K562 (cell line): ENCODE measurements at regions not wholly inside any gene's neighbourhood (a gene's known extent, or its start where the extent isn't known, plus 50 kb on each side); places are given as distances from the start of the nearest gene placed in this dataset.

Experiments
- ATAC-seq: fragments of 200-7000 bp; cut with Tn5 transposase; 3 replicates; pipeline ENCODE4 v1.9.1; 2020; ENCODE audit warnings: moderate library complexity
- BruUV-seq: library from RNA; stranded (reverse); fragments of 400-500 nt; replicated peaks from 2 replicates; lab custom pipeline; 2021; lab: Mats Ljungman, UMichigan
- CTCF ChIA-PET: fragments of 300-600 bp; formaldehyde crosslinking; extraction: SDS; loops from one replicate; lab custom pipeline; 2021; ENCODE audit warnings: low intra/inter-chr PET ratio; lab: Yijun Ruan, JAX
- POLR2A ChIA-PET: fragments of 300-600, 350-650 bp; sonication (Branson Sonifier 250); formaldehyde crosslinking; extraction: SDS; loops from one replicate; lab custom pipeline; 2021; ENCODE audit warnings: antibody characterized with exemption, inconsistent platforms; lab: Yijun Ruan, JAX
- DNase-seq, 4 experiments: peaks; one replicate each; pipeline versions ENCODE4 v3.0.0 to v3.0.0-alpha.2; 2011 to 2018; ENCODE audit warnings: low spot score in 3 of 4, mixed read lengths in 3 of 4; ENCODE audit errors: extremely low read depth in 1 of 4
- FAIRE-seq: peaks from 2 replicates; lab custom pipeline; 2011; peaks lifted over from hg19 to GRCh38; lab: Jason Lieb, UNC
- H2AFZ ChIP-seq: 2 replicates; pipeline ENCODE4 v1.6.0; 2011; ENCODE audit warnings: low read depth, low read length, control low read depth, inconsistent platforms
- H3K27ac ChIP-seq: fragments of 200-600 bp; 3 replicates; pipeline ENCODE4 v1.8.0; 2011; ENCODE audit warnings: low read depth, mild to moderate bottlenecking, control low read depth, inconsistent platforms, low read length, moderate library complexity, mixed read lengths; ENCODE audit errors: extremely low read depth
- H3K27me3 ChIP-seq, 2 experiments: fragments of 300-600 bp in 1 of 2; 2 replicates in 1 of 2; 3 replicates in 1 of 2; pipeline versions ENCODE4 v1.6.0 to v1.8.0; 2011; ENCODE audit warnings: inconsistent platforms in 2 of 2, low read length in 2 of 2, mild to moderate bottlenecking in 1 of 2, mixed read lengths in 1 of 2, moderate library complexity in 1 of 2; ENCODE audit not compliant: control insufficient read depth in 2 of 2, insufficient read depth in 2 of 2
- H3K36me3 ChIP-seq: fragments of 300-600 bp; 3 replicates; pipeline ENCODE4 v1.8.0; 2011; ENCODE audit warnings: mild to moderate bottlenecking, low read length, inconsistent platforms; ENCODE audit not compliant: control insufficient read depth, insufficient read depth
- H3K4me1 ChIP-seq, 2 experiments: fragments of 200-600 bp in 1 of 2; replicated peaks in 1 of 2; 2 replicates in 1 of 2; 3 replicates in 1 of 2; pipeline versions ENCODE4 v1.5.1 to v1.8.0; 2011; ENCODE audit warnings: inconsistent platforms in 2 of 2, low read length in 2 of 2, mild to moderate bottlenecking in 1 of 2, mixed read lengths in 1 of 2, moderate library complexity in 1 of 2; ENCODE audit not compliant: control insufficient read depth in 2 of 2, insufficient read depth in 2 of 2
- H3K4me2 ChIP-seq: 2 replicates; pipeline ENCODE4 v1.6.1; 2011; ENCODE audit warnings: low read length, control low read depth, inconsistent platforms, mixed read lengths; ENCODE audit not compliant: insufficient read depth
- H3K4me3 ChIP-seq: fragments of 200-600 bp; sonication (generic), shearing (Covaris generic); 2 replicates; pipeline ENCODE4 v1.5.1; 2016; ENCODE audit warnings: control low read depth, inconsistent platforms
- H3K79me2 ChIP-seq: fragments of 200-600 bp; 3 replicates; pipeline ENCODE4 v1.8.0; 2011; ENCODE audit warnings: low read length, inconsistent platforms; ENCODE audit not compliant: control insufficient read depth, insufficient read depth
- H3K9ac ChIP-seq, 2 experiments: 2 replicates each; pipeline versions ENCODE4 v1.6.0 to v1.6.1; 2011; ENCODE audit warnings: low read depth in 2 of 2, low read length in 2 of 2, control low read depth in 1 of 2, inconsistent platforms in 1 of 2, mild to moderate bottlenecking in 1 of 2, mixed read lengths in 1 of 2; ENCODE audit not compliant: insufficient read depth in 1 of 2
- H3K9me1 ChIP-seq: one replicate; pipeline ENCODE4 v1.6.0; 2011; ENCODE audit warnings: inconsistent platforms, mild to moderate bottlenecking, low read length, moderate library complexity; ENCODE audit not compliant: control insufficient read depth, insufficient read depth
- H3K9me3 ChIP-seq: replicated peaks from 2 replicates; pipeline ENCODE4 v1.5.1; 2011; ENCODE audit warnings: low read depth, low read length, inconsistent platforms; ENCODE audit not compliant: control insufficient read depth, insufficient read depth
- H4K20me1 ChIP-seq: replicated peaks from 2 replicates; pipeline ENCODE4 v1.6.1; 2011; ENCODE audit warnings: low read length, inconsistent platforms, mixed read lengths; ENCODE audit not compliant: control insufficient read depth, insufficient read depth
- DPF2 ChIP-seq: fragments of 450-650 bp; IDR thresholded peaks from 2 replicates; pipeline ENCODE4 v1.6.1; 2016
- NBN ChIP-seq: fragments of 450-650 bp; IDR thresholded peaks from 2 replicates; pipeline ENCODE4 v1.6.1; 2016; ENCODE audit warnings: low read depth, mild to moderate bottlenecking
- RFX1 ChIP-seq: fragments of 450-650 bp; IDR thresholded peaks from 2 replicates; pipeline ENCODE4 v1.6.1; 2016; ENCODE audit warnings: mild to moderate bottlenecking, moderate library complexity
- UBTF ChIP-seq, 2 experiments: IDR thresholded peaks; 2 replicates each; pipeline ENCODE4 v1.6.1; 2012; ENCODE audit warnings: improper control_type of control experiment in 2 of 2, low read depth in 2 of 2, low read length in 2 of 2, borderline replicate concordance in 1 of 2
- ZNF717 ChIP-seq: fragments of 250-450 bp; sonication (Bioruptor Pico); IDR thresholded peaks from 2 replicates; pipeline ENCODE4 v1.5.0; 2021
- in situ Hi-C: fragments of 300-500 bp; cut with MboI; formaldehyde crosslinking; loops from 4 replicates; pipeline ENCODE4 v1.15.0; 2018; ENCODE audit warnings: inconsistent platforms, mixed read lengths
- intact Hi-C: fragments of 100-400 bp; cut with micrococcal nuclease; formaldehyde crosslinking; loops from 2 replicates; pipeline ENCODE4 v1.14.2; 2022

DNA sequence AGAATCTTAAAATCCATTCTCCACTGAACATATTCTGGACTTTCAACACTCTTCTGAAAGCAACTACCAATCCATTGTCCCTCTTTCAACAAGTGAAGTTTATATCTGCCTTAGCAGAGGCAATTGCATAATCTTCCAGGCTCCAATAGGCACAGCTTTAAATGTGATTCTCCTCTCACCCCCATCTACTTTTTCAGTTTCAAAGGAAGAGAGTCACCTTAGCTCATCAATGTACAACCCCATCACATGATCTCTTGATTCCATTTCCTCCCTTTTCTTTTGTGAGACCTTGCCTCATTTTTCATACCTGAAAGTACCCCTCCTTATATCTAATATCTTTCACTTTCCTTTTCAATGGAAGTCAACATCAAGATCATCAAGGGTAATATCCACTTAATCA lies 921.7 kb upstream of the EPHA5 start:
- Histone ChIP-seq H3K4me2 (no peak overlapping the region), H3K27me3 (no peaks in the 10 kb centered on the region), H4K20me1 (no peaks in the 10 kb centered on the region), H3K4me3 (no peak overlapping the region), H3K9me1 (no peaks in the 10 kb centered on the region), H3K27ac (no peak overlapping the region), H3K9ac (no peak overlapping the region), H3K4me1 (no peaks in the 10 kb centered on the region), H3K36me3 (no peaks in the 10 kb centered on the region), H3K79me2 (no peaks in the 10 kb centered on the region), H2AFZ (no peak overlapping the region), H3K9me3 (no peaks in the 10 kb centered on the region)
- FAIRE-seq: no peak
- ChIA-PET CTCF (no interaction called here), POLR2A (no interaction called here)
- in situ Hi-C loops (no loop called here), intact Hi-C loops (no loop called here)
- TF ChIP-seq UBTF (IDR thresholded peaks at IDR 0.05; ENCODE audit: borderline replicate concordance in 1 of 2, low read depth in 2 of 2, low read length in 2 of 2) (no peak), DPF2 (no peak), ZNF717 (no peak), NBN (no peak), RFX1 (no peak)
- no TSS peak for BruUV-seq
- no peak for ATAC-seq
- no peak for DNase-seq
